ENCODE measurements at regions not wholly inside any gene's neighbourhood (a gene's known extent, or its start where the extent isn't known, plus 50 kb on each side); places are given as distances from the start of the nearest gene placed in this dataset.
"Not testable (repeated sequence)": the region's sequence is repeated elsewhere in the genome, so short reads cannot be mapped to it uniquely, and the experiment has no call there.

GRCh38 chr1:14415396-14415795 lies 183.1 kb upstream of the KAZN start:
- DNase-seq, result no peak

DNA sequence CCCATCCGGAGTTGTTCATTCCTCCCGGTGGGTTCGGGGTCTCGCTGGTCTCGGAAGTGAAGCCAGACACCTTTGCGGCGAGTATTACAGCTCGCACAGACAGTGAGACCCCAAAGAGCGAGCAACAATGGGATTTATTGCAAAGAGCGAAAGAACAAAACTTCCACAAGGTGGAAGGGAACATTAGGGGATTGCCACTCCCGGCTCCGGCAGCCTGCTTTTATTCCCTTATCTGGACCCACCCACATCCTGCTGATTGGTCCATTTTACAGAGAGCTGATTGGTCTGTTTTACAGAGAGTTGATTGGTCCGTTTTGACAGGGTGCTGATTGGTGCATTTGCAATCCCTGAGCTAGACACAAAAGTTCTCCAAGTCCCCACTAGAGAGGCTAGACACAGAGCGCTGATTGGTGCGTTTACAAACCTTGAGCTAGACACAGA lies 178.7 kb upstream of the KAZN start:
- DNase-seq, result not testable (repeated sequence)

DNA sequence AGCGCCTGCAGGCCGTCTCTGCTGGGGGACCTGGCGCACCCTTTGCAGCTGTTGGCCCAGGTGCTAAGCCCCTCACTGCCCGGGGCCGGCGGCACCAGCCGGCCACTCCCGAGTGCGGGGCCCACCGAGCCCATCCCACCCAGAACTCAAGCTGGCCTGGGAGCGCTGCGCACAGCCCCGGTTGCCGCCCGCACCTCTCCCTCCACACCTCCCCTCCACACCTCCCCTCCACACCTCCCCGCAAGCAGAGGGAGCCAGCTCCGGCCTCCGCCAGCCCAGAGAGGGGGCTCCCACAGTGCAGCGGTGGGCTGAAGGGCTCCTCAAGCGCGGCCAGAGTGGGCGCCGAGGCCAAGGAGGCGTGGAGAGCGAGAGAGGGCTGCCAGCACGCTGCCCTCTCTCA lies 177.8 kb upstream of the KAZN start:
- no peak for DNase-seq

- DNase-seq, result no peak
Measured at GRCh38 chr1:14421295-14421976, 177.0 kb upstream of the KAZN start.

DNA sequence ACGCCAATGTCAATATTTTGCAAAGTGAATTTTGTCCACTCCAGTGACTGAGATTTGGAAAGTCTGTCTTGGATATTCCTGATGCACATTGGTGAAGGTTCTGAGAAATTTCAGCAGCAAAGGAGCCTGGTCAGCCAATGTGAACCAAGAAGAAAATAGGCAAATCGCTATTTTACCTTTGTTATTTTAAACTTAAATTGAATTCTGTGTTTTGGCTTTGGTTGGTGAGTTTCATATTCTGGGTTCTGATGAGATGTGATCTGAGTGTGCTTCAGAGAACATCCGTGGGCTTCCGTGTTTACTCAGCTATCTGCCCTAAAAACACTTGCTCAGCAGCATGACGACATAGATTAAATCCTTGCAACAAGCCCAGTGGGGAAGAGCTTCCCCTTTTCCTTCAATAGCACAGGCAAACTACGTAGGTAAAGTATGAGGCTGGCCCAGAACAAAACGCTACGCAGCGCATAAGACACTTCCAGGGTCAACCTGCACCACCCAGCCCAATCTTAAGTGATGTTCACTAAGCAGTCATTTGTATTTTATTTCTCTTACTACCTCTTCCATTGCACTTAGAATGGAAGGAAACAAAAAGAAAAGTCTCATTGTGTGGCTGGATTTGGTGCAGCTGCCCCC lies 176.4 kb upstream of the KAZN start:
- DNase-seq, result no peak

GRCh38 chr1:14424325-14425002 lies 174.0 kb upstream of the KAZN start:
- DNase-seq, result no peak

GRCh38 chr1:14426854-14427253 lies 171.6 kb upstream of the KAZN start:
- no peak for DNase-seq

DNA sequence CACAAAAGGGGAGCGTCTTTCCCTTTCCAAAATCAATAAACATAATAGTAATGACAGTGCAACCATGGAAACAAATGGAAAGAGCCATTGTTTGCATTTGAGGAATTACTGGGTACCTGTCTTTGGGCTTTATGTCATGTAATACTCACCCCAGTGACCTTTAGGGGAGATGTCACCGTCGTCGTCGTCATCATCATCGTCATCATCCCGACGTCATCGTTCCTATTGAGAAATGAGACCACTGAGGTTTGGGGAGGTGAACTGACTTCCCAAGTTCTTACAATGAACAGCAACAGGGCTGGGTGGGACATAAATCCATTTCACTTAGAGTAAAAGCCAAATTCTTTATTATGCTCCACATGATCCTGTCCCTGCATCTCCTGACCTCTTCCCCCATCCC lies 168.9 kb upstream of the KAZN start:
- no peak for DNase-seq

DNA sequence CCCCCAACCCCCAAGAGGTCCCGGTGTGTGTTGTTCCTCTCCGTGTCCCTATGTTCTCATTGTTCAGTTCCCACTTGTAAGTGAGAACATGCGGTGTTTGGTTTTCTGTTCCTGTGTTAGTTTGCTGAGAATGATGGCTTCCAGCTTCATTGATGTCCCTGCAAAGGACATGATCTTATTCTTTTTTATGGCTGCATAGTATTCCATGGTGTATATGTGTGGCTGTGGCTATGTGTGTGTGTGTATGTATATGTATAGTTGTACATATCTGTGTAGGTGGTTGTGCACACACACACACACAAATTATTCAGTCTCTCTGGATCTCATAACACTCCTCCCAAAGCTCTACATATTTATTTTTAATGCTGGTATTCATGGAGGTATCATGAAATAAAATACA lies 165.8 kb upstream of the KAZN start:
- DNase-seq, result not testable (repeated sequence)

GRCh38 chr1:14435368-14436023 lies 163.0 kb upstream of the KAZN start:
- no peak for DNase-seq

GRCh38 chr1:14437417-14437918 lies 161.0 kb upstream of the KAZN start:
- no peak for DNase-seq

DNA sequence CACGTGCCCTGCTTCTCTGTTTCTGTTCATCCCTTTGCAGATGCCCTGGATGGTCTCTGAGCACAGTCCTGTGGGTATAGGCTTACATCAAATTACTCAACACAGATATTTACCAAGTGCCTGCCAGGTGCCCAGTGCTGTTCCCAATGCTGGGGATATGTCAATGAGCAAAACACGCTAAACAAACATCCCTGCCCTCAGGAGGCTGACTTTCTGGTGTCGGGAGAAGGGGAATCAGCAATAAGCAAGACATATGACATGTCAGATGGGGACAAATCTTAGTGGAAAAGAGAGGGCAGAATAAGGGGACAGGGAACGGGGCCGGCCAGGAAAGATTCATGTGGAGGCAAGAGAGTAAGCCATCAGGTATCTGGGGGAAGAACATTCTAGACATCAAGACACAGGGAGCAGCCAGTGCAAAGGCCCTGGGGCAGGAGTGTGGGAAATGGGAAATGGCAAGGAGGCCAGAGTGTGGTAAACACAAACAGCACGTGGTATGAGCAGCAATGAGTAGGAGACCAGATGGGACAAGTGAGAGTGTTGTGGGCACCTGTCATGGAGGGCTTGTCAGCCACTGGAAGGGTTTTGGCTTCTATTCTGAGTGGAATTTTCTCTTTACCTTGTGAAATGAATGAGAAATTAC lies 160.2 kb upstream of the KAZN start:
- DNase-seq, result no peak

DNA sequence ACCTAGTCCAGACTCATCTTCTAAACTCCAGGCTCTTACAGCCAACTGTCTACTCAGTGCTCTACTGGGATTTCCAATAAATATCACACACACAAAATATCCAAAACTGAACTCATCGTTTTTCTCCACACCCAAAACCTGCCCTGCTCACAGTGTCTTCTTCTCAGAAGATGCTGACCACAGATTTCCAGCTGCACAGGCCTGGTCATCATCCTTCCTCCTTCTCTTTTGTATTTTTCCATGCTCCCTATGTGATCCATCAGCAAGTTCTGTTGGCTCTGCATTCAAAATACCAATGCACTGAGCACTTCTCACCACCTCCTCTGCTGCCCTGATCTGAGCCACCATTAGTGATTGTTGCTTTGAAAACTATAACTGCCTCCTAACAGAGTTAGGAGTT lies 159.5 kb upstream of the KAZN start:
- no peak for DNase-seq

DNA sequence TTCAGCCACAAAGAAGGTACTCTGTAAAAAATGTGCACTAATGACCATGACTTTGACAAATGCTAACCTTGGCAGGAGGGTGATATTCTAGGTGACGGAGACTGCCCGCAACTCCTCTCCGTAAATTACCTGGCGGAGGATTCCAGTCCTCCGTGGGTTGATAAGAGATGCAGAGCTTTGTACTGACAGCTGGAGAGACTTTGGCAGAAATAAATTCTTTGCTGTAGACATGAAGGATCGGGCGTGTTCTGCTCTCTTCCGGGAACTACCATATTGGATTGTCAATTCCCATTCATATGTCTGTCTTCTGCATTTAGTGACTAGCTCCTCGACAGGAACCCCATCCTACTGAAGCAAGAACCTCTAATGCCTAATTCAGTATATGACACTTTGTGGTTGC lies 158.3 kb upstream of the KAZN start:
- no peak for DNase-seq

- DNase-seq, result no peak
Measured at GRCh38 chr1:14440731-14441130, 157.8 kb upstream of the KAZN start.

DNA sequence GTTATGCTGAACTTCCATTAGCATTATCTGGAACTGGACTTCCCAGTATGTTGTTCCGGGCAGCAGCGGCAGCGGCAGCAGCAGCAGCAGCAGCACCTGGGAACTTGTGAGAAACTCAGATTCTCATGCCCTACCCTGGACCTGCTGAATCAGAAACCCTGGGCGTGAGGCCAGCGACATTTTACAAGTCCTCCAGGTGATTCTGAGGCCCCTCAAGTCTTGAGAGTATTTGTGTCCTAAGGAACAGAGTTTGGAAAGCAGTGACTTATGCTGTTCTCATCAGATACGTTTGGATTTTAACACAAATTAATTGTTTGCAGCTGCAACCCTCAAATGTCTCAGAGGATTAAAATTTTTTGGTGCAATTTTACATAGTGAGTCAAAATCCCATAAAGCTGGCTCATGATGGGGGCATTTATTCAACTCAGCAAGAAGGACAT lies 157.2 kb upstream of the KAZN start:
- no peak for DNase-seq

DNA sequence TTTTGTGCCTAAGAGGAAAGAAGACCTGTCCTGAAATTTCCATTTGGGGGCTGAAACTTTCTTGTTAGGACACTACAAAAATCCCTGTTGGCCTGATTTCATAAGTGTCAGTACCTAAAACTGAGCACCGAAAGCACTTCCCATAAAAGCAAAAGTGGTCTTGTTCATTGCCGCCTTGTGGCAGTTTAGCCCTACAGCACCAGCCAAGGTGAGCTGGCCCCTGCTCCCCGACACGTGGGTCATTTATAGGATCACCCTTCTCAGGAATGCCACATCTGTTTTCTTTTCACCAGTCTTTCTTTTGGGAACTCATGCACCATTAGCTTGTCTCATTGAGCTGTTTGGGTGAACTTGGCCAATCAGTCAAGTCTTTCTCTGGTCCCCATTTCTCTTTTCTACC lies 155.8 kb upstream of the KAZN start:
- DNase-seq, result no peak

- DNase-seq, result no peak
Measured at GRCh38 chr1:14443164-14443787, 155.2 kb upstream of the KAZN start.

DNA sequence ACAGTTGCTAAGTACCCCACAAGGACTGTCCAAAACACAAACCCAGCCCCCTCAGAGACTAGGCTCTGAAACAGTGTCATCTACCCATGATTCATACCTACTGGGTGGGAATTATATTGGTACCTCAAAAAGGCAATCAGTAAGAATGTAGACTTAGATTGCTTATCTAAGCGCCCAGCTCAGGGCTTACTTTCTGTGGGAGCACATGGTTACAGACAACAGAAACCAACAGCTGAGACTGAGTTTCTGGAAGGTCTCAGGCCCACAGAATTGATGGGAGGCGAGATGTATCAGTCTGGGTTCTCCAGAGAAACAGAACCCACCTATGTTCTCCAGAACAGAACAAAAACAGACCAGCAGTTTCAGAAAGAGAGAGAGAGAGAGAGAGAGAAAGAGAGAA lies 147.3 kb upstream of the KAZN start:
- DNase-seq, result no peak

- no peak for DNase-seq
Measured at GRCh38 chr1:14452551-14452950, 145.9 kb upstream of the KAZN start.

- DNase-seq, result no peak
Measured at GRCh38 chr1:14460173-14460572, 138.3 kb upstream of the KAZN start.

DNA sequence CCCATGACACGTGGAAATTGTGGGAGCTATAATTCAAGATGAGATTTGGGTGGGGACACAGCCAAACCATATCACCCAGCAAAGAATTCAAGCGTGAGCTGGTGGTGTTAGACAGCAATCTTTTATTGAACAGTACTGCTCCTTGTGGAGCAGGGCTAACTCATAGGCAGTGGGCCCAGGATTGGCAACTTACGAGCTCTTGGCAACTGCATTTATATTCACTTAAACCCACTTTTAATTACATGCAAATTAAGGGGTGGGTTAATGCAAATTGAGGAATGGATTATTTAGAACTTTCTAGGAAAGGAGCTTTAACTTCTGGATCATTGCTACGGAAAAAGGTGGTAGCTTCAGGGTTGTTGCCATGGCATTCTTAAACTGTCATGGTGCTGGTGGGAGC lies 135.6 kb upstream of the KAZN start:
- no peak for DNase-seq
